Jurkat, Clone E6-1 (cell line): ENCODE measurements at regions not wholly inside any gene's neighbourhood (a gene's known extent, or its start where the extent isn't known, plus 50 kb on each side); places are given as distances from the start of the nearest gene placed in this dataset.

Experiments used
- DNase-seq: peaks from one replicate; pipeline ENCODE4 v3.0.0-alpha.2; 2011; ENCODE audit warnings: low read depth, low spot score
- H3K4me3 ChIP-seq: 2 replicates; pipeline ENCODE4 v1.5.1; 2011; ENCODE audit warnings: mild to moderate bottlenecking, low read length, control low read depth, moderate library complexity

DNA sequence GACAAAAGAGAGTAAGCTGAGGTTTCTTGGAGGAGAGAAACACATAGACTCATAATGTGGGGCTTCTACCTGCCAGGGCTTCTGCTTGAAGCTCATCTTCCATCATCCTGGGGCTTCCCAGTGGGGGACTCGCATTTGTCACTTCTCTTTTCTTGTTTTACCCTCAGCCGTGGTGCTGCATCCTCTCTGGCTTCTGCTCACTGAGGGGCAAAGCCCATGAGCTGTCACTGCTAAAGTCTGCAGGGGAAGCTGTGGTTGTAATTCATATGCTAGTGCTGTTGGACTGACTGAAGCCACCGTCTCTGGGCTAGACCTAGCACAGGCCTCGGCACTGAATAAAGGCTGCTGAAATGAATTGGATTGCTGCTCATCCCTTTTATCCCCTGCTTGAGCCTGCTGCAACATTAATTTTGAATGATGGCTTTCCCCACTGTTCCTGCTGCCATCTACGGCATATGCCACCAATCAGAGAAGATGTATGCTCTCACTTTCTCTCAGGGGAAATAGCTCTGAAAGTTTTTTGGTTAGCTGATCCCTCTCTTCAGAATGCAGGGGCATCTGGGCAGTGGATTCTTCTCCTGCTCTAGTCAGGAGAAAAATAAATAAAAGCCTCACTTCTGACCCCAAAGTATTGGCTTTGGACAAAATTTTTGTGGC is 568.4 kb upstream of the MAP3K7 start:
- no peak overlapping the region for H3K4me3 ChIP-seq
- no peak for DNase-seq

DNA sequence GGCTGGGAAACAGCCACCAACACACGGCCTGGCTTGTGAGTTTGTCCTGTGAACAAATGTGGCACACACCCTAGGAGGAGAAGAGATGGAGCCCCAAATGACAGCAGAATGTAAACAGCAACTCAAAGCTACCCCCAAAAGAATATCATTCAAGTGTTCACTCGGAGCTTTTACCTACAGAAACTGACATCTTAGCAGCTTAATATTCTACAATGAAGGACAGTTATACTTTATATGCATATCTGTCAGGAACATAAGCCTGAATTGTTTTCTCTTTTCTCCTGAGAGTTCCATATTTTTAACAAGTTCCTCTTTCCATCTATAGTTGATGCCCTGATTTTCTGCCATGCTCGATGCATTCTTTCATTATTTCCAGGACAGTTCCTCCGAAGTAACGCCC is 566.0 kb upstream of the MAP3K7 start:
- no peak for DNase-seq
- H3K4me3 ChIP-seq: no peak overlapping the region

DNA sequence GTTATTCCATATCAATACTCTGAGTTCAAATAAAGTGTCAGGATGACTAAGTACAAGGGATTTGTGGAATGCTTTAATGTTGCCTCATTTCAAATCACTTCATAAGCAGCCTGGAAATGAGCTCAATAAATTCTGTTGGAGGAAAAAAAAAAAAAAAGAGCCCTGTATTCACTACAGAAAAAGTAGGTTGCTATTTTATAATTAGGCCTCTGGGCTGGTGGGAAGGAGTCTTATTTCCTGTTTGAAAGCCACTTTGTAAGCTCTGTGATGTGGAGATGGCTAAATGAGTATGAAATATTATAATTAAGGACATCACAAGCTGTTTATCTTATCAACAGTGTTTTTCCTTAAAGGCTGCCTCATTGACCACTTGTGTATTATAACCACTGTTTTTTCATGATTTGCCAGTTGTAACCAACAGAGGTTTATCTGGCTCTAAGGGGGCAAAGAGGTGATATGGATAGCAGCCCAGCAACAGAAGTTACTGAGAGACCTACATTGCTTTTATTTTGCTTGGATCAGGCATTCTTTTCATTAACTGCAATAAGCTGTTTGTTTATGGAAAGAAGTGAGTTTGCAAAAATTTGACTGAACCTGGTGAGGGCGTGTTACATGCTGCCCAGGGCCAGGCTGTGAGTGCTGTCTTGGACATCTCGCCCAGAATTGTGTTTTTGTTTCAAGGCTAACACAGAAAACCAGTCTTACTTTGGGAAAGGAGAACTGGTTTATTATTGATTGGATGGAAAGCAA is 563.3 kb upstream of the MAP3K7 start:
- no peak overlapping the region for H3K4me3 ChIP-seq
- DNase-seq: no peak

DNA sequence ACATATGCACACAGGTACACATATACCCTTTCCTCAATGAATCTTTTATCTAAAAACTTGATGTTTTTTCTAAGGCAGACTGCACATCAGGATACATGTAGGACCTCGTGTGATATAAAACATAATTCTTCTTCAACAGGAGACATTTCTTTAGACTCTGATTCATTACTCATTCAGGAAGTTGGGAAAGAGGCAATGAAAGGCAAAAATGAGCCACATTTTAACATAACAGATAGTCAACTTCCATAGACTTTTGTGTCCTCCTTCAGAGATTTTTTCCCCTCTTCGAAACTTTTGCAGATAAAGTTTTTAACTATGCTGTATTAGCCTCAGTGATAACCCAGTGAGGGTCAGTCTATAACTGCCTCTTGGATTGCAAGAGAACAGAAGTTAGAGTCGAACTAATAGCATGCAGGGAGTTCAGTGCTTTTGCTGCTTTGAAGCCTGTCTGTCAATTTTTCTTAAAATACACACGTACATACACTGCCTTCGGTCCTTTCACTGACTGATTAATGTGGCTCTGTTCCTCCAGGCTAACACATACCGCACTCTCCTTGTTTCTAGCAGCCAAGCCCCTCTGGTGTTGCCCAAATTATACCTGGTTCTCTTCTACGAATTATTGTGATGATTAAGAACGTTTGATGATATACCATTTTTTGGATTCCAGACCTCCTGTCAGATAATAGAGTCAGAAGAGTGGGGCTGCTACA is 562.5 kb upstream of the MAP3K7 start:
- no peak for DNase-seq
- H3K4me3 ChIP-seq: no peak overlapping the region

DNA sequence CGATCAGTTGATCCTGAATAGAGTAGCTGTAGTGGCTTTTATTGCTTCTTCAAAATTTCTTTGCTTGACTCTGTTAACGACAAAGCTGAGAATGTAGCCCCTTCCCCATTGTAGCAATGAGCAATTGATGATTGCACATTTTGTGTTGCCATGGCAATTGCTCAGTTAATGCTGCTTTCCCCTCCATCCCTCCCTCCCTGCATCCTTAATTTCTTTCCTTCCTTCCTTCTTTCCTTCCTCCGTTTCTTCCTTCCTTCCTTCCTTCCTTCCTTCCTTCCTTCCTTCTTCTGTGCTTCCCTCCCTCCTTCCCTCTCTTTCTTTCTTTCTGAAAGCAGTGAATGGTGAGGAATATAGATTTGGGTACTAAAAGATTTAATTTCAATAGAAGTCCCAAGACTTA is 557.3 kb upstream of the MAP3K7 start:
- no peak overlapping the region for H3K4me3 ChIP-seq
- no peak for DNase-seq

DNA sequence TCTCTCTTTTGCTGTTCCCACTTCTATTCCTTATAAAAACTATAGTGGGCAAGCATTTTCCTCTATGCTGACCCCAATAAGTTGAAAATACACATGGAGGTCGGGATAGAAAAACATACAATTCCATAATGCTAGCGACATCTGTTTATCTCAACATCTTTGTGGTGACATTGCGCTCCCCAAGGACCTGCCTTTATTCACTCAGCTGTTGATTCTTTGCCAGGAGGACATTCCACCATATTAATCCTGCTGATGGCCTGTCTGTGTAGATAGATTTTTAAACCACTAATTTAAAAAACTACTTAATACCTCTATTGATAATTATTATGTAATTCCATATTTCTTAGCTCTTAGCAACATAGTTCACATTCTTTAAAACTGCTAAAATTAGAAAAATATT is 555.3 kb upstream of the MAP3K7 start:
- H3K4me3 ChIP-seq: no peak overlapping the region
- DNase-seq: no peak

DNA sequence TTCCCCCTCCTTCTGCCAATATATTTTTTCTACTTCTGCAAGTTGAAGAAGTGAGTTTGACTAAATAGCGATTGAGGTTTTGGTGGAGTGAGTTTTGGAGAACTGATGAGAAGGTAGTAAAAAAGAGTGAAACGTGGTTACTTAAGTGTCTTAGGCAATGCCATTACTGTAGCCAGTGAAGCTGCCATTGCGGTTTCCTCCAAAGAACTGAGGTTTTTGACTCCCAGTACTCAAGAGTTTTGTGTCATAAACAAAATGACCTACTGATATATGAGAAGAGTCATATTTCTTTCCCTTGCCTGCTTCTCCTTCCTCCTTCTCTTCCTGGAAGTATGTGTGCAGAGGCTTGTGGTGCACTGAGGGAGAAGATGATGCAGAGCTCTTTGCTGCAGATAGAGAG is 554.5 kb upstream of the MAP3K7 start:
- no peak for DNase-seq
- no peak overlapping the region for H3K4me3 ChIP-seq

DNA sequence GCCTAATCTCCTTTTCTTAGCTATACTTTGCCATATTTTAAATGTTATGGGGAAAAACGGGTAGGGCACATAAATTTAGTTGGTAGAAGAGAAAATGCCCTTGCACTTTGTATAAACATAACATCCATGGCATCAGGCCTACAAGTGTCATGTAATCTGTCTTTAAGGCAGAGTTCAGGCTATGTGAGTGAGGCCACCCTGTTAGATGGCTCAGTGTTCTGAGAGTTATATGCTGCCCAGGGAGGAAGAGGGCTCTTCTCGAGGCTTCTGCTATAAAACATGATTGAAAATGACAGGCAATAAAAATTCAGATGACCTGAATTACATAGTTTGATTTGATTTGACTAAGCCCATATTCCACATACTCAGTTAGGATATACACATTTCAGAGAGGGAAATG is 553.6 kb upstream of the MAP3K7 start:
- no peak overlapping the region for H3K4me3 ChIP-seq
- no peak for DNase-seq

DNA sequence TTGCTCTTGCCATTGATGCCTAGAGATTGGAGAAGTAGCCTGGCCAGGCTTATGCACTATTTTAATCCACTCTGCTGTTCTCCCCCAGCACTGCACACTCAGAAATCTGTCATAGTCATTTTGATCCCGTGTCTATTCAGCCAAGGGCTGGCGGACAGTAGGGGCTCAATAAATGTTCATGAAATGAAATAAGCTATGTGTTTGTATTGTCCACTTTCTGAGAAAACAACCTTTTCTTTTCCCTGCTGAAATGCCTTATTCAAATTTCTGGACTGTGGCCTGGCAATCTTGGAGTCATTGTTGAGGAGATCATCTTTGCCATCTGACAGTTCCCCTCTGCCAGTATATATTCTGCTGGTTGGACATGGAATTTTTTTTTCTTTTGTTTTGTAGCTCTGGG is 550.4 kb upstream of the MAP3K7 start:
- DNase-seq: no peak
- no peak overlapping the region for H3K4me3 ChIP-seq

DNA sequence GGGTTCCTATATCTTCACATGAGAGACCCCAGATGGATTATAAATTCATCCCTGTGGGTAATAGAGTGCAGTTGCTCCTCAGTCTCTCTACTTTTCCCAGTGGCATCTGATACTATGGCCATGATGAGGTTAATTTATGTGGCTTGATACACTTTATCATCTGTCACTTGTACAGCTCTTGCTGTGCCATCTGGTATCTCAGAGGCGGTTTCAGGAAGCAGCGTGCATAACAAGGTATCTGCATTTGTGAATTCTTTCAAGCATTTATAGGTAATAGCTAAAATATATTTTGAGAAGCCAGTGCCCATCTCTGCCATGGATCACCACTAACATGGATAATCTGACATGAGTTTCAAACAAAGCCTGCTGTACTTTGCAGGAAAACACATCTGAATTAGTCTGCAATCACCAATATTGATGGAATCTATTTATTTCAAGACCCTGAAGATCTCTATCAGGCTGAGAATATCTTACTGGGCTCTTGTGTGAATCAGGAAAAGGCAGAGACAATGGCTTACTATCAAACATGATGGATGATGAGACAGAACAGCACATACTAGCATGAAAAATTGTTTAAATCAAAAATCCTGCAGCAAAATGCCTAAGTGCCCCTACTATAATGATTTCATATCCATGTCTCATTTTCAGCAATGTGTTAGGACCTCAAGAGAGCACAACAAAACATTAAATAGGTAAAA is 548.7 kb upstream of the MAP3K7 start:
- no peak overlapping the region for H3K4me3 ChIP-seq
- no peak for DNase-seq

DNA sequence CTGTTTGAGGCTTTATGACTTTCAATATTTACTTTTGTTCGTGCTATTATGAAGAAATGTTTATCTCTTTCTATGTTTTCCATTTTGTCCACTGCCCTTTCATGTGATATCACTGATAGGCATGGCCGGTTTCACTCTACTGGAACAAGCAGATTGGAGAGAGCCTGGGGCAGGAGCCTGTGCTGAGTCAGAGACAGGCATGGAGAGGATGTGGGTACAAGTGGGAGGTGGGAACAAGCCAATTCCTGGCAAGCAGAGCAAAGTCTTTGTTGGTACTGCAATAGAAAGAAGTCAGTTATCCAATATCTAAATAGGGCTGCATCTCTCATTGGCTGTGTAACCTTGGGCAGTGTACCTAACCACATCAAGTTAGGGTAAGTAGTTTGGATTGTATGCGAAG is 545.6 kb upstream of the MAP3K7 start:
- no peak overlapping the region for H3K4me3 ChIP-seq
- DNase-seq: peak; percentile 3

DNA sequence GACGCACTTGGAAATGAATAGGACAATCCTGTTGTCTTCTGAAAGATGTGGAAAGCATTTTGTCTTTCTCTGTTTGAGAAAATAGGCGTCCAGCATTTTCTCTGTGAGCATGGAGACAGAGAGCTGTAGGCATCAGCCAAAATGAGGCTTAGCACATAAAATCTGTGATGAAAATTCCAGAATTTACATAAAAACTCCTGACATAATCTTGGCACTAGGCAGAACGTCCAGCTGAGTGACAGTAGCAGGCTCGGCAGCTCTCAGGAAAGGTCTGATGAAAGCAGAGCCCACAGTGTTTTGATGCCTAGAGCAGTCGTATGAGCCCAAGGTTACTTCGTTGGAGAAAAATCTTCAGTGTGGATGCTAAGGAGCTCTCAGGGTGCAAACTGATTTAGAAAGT is 543.3 kb upstream of the MAP3K7 start:
- H3K4me3 ChIP-seq: no peak overlapping the region
- no peak for DNase-seq

DNA sequence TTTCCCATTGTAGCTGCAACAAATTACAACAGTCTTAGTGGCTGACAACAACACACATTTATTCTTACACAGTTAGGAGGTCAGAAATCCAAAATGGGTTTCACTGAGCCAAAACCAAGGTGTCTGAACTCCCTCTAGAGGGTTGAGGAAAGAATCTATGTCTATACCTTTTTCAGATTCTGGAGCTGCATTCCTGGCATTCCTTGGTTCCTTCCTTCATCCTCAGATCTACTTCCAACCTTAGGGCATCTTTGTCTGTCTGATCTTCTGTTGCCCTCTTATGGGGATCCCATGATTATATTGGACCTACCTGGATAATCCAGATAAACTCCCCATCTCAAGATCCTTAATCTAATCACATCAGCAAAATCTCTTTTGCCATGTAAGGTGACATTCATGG is 540.9 kb upstream of the MAP3K7 start:
- no peak for DNase-seq
- H3K4me3 ChIP-seq: no peak overlapping the region

DNA sequence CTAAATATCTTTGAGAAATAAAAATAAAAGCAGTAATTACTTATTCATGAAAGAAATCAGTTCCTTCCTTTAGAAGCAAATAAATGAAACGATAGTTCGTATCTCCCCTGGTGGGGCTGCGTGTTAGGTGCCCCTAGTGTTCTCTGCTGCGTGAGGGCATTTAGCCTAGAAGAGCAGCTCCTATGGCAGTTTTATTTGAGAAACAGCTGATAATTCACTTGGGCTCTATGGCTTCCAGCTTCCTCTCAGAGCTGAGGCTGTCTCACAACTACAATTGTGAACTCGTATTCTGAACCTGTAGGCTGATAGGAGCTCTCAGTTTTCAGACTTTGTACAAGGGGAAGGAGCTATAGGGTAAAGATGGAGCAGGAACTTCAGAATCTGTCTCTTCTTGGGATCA is 540.0 kb upstream of the MAP3K7 start:
- no peak overlapping the region for H3K4me3 ChIP-seq
- no peak for DNase-seq

DNA sequence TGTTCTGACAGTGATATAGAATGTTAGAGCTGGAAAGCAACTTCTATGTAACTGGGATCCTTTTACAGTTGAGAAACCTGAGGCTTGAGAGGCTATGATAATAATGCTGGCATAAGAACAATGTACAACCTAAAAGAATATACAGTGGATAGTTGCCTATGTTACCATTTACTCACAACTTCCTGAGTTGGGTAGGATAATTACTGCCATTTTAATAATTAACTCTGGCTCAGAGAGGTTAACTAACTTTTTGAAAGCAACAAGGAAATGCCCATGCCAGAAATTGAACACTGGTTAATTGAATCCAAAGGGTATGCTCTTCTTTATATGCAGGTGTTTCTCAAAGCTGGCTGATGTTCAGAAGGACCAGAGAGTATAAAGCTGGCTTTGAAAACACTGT is 530.7 kb upstream of the MAP3K7 start:
- no peak for DNase-seq
- no peak overlapping the region for H3K4me3 ChIP-seq

DNA sequence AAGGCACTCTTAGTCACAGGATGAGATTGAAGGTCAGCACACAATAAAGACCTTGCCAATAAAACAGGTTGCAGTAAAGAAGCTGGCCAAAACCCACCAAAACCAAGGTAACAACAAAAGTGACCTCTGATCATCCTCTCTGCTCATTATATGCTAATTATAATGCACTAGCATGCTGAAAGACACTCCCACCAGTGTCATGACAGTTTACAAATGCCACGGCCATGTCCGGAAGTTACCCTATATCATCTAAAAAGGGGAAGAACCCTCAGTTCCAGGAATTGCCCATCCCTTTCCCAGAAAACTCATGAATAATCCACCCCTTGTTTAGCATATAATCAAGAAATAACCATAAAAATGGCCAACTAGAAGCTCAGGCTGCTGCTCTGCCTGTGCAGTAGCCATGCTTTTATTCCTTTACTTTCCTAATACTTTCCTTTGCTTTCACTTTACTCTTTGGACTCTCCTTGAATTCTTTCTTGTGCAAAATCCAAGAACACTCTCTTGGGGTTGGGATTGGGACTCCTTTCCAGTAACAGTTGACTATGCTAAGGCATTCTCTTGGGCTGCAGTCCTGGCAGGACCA is 527.3 kb upstream of the MAP3K7 start:
- DNase-seq: no peak
- no peak overlapping the region for H3K4me3 ChIP-seq

DNA sequence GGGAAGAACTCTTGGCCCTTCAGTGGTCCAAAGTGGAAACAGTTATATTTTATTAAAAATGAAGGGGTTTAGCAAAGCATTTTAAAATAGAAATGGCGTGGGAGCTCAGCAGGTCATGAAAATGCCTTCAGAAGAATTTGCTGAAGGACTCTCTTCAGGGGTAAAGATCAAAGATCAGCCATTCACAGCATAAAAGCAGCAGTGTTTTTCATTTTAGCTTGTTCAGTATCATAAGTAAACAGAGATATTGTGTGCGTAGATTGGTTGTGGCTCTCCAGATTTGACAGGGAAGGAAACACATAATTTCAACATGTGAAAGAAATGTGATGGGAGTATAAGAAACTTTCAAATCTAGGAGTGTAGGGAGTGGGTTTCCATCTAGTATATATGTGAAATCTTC is 519.2 kb upstream of the MAP3K7 start:
- no peak for DNase-seq

DNA sequence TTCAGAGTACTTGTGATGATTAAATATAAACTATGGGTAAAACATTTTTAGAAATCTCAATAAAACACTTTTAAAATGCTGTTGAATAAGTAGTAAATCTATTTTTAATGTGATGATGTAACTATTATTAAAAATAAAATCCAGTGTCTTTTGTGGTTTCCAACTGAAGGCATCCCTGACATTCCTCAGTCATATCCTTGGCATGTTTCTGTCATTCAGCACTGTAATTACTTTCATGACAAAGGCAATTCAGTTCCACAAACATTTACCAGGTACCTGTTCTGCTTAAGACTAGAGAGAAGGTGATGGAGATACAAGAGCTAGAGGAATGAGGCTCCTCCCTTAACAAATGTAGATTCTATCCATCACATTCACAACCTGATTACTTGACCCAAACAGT is 518.7 kb upstream of the MAP3K7 start:
- no peak for DNase-seq
- H3K4me3 ChIP-seq: no peak overlapping the region

More for the DNA sequence above, 519.2 kb upstream of the MAP3K7 start:
- no peak overlapping the region for H3K4me3 ChIP-seq

DNA sequence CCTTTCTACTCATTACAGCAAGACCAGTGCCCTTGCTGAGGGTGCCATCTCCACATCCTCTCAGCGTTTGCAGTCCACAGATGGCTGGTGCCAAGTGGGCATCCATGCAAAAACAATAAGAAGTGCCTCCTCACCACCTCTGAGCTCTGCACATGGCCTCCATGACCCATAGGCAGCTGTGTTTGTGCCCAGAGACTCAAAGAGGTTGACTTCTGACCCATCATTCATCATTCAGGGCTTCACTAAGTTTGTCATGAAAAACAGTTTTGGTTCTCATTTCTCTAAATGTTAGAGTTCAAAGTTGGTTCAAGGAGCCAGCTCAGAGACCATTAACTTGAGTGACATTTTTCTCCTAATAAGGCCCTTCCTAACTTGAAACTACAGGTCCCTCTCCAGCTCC is 512.6 kb upstream of the MAP3K7 start:
- no peak overlapping the region for H3K4me3 ChIP-seq
- DNase-seq: no peak

DNA sequence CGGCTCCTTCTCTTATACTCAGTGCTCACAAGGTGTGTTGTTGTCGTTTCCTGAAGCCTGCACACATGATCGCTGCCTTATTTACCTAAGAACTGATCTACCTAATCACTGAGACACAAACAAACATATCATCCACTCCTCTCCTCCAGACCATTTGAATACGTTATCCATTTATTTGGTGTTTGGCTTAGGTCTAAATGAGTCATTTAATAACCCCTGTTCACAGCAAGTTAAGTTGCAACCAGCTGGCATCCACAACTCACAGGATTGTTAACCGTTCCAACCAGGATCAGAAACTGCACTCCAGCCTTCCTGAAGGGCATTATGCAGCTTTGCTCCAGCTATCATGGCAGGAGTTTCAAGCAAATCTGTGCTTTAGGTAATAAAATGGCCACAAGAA is 511.1 kb upstream of the MAP3K7 start:
- no peak for DNase-seq
- H3K4me3 ChIP-seq: no peak overlapping the region
